GM18858 (cell line): ENCODE measurements at regions not wholly inside any gene's neighbourhood (a gene's known extent, or its start where the extent isn't known, plus 50 kb on each side); places are given as distances from the start of the nearest gene placed in this dataset.
"Not testable (repeated sequence)": the region's sequence is repeated elsewhere in the genome, so short reads cannot be mapped to it uniquely, and the experiment has no call there.

Experiments
- ATAC-seq: cut with Tn5 transposase; IDR thresholded peaks from one replicate; pipeline ENCODE4 v1.9.1; 2021; ENCODE audit not compliant: unreplicated experiment

DNA sequence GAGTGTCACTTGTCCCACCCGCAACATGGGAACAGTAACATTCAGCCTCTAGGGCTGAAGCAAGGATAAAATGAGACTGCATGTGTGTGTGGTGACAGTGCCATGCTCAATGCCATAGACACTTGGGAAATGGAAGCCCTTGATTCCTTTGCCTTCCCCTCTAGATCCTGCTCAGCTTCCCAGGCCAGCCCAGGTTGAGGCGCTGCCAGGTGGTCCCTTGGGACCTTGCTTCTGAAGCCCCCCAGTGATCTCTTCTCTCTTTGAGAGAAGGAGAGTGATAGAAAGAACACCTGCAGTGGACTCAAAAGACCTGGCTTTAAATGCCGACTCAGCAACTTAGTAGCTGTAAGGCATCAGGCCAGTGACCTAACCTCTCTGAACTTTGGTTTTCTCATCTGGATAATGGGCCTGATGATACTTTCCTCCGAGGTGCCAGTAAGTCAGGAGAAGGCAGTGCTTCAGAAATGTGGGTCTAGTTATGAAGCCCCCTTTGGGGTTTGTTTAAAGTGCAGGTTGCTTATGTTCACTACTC lies 144.5 kb downstream of the RPLP1 start:
- no peak for ATAC-seq

DNA sequence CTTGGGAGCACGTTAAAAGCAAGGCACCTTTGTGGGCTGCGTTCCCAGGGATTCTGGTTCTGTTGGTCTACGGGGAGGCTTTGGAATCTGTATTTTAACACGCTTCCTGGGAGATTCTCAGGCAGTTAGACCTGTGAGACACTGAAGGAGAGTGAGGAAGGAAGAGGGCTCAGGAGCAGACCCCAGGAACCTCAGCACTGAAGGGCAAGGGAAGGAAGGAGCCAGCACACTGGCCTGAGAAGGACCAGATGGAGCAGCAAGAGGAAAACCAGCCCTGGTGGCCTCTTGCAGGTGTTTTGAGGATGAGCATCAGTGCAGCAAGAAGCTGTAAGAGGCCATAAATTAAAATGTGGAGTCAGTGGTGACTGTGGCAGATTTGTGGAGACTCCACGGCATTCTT lies 146.7 kb downstream of the RPLP1 start:
- ATAC-seq = no peak

- no peak for ATAC-seq
Observed at GRCh38 chr15:69600556-69601085, 148.0 kb downstream of the RPLP1 start.

DNA sequence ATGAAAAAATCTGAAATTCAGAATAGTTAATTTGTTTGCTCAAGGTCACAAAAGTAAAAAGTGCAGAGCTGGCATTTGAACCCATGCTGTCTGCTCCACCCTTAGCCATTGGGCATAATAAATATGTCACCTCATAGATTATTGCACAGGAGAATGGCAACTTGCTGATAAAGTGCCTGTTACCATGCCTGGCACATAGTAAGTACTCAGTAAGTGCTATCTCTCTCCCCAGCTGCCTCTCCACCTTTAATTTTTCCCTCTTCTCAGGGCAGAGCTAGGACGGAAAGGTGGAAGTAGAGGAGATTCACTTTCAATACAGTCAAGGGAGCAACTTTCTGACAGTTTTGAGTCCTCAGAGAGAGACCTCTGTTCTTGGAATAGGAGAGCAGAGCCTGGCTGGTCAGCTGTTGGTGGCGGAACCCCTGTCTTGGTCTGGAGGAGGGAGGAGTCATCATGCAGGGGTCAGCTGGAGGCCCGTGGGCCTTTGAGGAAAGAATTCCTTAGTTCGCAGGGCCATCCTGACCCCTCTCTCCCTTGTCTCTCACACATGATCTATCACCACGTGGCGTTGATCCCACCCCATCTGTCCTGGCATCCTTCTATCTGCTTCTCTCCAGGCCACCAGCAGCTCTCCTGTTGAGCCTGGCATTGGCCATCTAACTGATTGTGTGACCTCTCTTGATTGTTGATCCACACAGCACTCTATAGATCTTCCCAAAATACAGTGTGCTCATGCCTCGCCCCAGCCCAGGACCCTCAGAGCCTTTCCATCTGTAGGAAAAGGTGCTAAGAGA lies 149.3 kb downstream of the RPLP1 start:
- ATAC-seq = no peak

- ATAC-seq = no peak
Observed at GRCh38 chr15:69602921-69603320, 150.3 kb downstream of the RPLP1 start.

DNA sequence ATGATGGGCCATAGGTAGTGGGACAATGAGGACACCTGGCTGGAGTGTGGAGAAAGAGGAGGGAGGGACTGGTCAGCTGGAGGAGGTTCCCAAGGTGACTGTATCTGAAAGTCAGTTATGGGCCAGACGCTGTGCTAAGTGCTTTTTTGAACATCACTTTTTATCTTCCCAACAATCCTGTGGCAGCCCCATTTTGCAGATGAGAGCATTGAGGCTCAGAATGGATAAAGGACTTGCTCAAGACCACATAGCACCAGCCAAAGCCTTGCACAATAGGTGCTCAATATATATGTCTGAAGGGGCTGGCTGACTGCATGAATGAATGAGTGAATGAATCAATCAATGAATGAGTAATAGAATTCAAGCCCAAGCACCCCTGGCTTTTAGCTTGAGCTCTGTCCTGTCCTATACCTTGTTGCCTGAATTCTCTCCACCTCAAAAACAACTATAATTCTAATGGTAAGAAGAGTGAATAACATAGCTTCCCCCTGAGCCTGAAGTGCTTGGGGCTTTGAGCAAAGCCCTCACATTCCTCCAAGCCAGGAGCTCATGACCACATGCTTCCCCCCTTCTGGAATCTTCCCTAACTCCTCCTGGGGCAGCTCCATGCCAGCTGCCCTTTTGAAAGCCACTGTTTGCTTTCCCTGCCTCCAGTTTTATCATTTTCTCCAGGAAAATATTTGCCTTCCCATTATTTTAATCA lies 150.9 kb downstream of the RPLP1 start:
- no peak for ATAC-seq

GRCh38 chr15:69604072-69604411 lies 151.4 kb downstream of the RPLP1 start:
- ATAC-seq = no peak

- no peak for ATAC-seq
Observed at GRCh38 chr15:69606144-69606543, 153.5 kb downstream of the RPLP1 start.

- ATAC-seq = no peak
Observed at GRCh38 chr15:69606921-69607500, 154.4 kb downstream of the RPLP1 start.

- no peak for ATAC-seq
Observed at GRCh38 chr15:69608661-69609060, 156.0 kb downstream of the RPLP1 start.

DNA sequence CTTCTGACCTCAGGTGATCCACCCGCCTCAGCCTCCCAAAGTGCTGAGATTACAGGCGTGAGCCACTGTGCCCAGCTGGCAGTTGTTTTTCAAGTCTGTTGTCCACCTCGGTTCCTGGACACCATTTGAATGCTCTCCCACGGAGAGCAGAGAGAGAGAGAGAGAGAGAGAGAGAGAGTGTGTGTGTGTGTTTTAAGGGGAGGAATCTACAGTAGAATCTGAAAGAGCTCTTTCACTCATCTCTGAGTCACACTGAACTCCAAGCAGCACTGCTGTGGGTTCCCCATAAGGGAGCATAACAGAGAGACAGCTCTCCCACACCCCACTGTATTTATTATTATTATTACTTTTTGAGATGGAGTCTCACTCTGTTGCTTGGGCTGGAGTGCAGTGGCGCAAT lies 156.6 kb downstream of the RPLP1 start:
- no peak for ATAC-seq

DNA sequence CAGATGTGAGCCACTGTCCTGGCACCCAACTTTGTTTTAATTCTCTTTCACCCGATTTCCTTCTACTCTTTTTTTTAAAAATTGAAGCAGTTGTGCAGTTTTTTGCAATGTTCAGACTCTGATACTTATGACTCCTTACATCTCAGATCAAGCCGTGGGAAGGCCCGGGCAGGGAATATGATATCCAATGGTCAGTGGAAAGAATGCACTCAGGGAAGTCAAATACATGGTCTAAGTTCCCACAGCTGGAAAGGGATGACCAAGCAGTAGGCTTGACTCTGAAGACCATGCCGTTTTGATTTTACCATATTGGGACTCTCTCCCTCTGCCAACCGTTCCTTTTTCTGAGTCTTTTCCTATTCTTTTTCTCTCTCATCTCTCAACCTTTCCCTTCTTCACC lies 157.2 kb downstream of the RPLP1 start:
- no peak for ATAC-seq

DNA sequence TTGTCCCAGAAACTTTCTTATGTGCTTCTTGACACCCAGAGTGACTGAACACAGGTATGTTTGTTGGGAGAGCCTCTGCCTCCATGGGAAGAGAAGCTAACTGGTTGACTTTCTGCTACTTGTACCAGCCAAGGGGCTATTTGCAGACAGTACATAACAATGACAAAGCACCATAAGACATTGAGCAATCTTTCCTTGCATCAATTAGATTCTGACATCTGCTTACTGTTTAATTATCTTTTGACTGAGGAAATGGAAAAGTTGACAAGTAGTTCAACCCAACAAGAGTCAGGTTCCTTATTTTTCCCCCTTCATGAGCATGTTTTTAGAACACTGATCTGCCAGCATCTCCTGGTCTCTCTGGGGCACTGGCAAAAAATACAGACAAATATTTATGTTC lies 157.7 kb downstream of the RPLP1 start:
- no peak for ATAC-seq

GRCh38 chr15:69610858-69611257 lies 158.2 kb downstream of the RPLP1 start:
- ATAC-seq = no peak

- ATAC-seq = no peak
Observed at GRCh38 chr15:69612112-69612511, 159.5 kb downstream of the RPLP1 start.

GRCh38 chr15:69613182-69613581 lies 160.6 kb downstream of the RPLP1 start:
- ATAC-seq = no peak

GRCh38 chr15:69613988-69614387 lies 161.4 kb downstream of the RPLP1 start:
- no peak for ATAC-seq

GRCh38 chr15:69615736-69616135 lies 163.1 kb downstream of the RPLP1 start:
- ATAC-seq = no peak

- no peak for ATAC-seq
Observed at GRCh38 chr15:69616558-69616957, 163.9 kb downstream of the RPLP1 start.

DNA sequence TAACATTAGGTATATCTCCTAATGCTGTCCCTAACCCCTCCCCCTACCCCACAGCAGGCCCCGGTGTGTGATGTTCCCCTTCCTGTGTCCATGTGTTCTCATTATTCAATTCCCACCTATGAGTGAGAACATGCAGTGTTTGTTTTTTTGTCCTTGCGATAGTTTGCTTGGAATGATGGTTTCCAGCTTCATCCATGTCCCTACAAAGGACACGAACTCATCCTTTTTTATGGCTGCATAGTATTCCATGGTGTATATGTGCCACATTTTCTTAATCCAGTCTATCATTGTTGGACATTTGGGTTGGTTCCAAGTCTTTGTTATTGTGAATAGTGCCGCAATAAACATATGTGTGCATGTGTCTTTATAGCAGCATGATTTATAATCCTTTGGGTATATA lies 164.5 kb downstream of the RPLP1 start:
- ATAC-seq = not testable (repeated sequence)

DNA sequence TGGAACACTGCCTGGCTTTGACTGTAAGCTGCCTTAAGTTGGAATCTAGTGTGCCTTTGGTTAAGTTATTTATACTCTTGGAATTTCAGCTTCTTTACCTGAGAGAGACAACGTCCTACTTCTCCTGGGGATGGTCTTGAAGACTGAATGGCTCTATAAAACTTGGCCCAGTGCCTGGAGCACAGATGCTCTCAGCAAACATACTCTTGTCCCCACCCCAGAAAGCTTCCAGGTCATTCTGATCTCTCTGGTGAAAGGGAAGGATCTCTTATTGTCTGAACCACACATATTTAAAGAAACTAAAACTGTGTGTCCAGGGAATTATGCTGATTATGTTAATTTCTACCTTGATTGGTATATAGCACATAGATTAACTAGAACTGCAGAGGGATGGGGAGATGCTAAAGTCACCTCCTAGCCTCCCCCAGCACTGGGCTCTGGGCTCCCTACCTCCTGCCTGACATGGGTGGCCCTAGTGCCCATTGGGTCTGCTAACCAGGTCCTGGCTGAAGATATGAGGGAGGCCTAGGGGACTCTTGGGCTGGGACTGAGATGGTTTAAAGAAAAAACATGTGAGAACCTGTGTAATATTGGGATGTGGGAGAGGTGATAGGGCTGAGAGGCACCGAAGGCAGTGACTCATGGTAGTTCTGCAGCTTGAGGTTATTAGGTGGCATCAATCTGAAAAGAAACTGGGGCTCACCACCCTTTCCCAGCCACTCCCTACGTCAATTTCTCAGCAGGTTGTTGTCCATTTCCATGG lies 171.0 kb downstream of the RPLP1 start:
- ATAC-seq = no peak
